ENCODE measurements at regions not wholly inside any gene's neighbourhood (a gene's known extent, or its start where the extent isn't known, plus 50 kb on each side); places are given as distances from the start of the nearest gene placed in this dataset.
"Not testable (repeated sequence)": the region's sequence is repeated elsewhere in the genome, so short reads cannot be mapped to it uniquely, and the experiment has no call there.

DNA sequence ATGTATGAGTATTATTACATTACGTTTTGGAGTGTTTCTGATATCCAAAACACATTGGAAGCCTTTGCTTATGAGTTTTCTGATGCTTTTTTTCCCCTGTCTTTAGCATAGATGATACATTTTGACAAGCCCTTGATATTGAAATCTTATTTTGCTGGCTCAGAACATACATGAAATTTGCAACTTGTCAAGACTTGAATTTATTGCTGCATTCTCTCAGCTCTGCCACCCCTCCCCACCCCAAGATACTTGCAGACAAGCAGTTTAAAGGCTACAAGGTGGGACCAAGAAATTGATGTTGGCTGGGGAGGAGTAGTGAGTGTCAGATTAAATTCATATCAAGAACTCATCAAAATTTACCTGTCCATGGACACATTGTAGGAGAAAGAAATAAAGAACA, 160.2 kb downstream of the GJA1 start:
- no peak for DNase-seq (ENCODE audit: low read depth)

- DNase-seq (ENCODE audit: low read depth): no peak
Observed at GRCh38 chr6:121596441-121596840, 161.0 kb downstream of the GJA1 start.

DNA sequence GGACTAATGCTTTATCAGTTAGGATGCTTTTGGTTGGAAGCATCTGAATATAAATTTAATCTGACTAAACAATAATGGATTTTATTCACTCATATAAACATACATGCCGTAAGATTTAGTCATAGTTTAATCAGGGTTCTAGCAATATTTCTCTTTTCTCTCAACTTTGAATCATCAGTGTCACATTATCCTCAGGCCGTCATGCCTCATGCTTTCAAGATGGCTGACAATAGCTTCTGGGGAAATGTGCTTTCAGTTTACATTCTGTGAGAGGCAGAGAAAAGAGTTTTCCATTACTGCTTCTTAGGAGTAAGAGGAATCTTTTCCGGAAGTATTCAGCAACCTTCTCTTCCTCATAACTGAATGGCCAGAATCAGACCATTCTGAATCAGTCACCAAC, 162.2 kb downstream of the GJA1 start:
- DNase-seq (ENCODE audit: low read depth): peak; percentile 80

DNA sequence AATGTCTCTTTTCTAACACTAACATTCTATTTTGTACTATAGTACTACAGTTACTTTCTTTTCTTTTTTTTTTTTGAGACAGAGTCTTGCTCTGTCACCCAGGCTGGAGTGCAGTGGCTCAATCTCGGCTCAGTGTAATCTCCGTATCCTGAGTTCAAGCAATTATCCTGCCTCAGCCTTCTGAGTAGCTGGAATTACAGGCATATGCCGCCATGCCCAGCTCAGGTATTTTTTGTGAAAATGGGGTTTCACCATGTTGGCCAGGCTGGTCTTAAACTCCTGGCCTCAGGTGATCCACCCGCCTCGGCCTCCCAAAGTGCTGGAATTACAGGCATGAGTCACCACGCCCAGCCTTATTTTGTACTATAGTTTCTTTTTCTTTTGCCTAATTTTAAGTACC, 163.9 kb downstream of the GJA1 start:
- DNase-seq (ENCODE audit: low read depth): not testable (repeated sequence)

DNA sequence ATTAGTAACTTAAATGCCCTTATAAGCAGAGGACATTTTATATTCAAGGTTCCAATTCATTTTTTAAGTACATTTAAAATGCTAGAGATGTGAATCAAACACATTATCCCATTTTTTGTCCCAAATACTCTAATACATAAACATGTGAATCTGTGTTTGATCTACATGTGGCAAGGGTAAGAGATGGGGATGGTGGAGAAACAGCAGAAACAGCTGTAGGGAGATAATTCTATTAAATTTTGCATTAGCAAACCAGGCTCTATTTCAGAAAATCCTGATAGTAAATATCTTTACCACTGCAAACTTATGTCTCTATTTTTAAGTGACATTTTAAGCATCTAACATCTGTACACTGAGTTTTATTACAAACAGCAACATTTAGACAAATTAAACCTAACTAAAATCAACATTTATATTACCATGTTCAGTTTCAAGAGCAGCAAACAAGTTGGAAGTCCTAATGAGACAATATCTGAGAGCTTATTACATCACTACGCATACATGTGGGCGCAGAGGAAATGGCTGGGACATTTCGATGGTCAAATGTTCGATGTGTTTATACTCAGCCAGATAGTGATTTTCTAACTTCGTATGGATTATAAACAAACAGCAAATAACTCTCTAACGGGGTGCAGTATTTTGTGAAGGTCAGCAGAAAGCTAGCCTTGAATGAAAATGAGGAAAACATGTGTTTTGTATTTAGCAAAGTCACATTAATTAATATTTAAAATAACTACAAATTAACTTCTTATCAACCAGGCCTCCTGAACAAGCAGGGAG, 165.1 kb downstream of the GJA1 start:
- peak; percentile 70 for DNase-seq (ENCODE audit: low read depth)

GRCh38 chr6:121603486-121603885, 168.0 kb downstream of the GJA1 start:
- peak; percentile 66 for DNase-seq (ENCODE audit: low read depth)

DNA sequence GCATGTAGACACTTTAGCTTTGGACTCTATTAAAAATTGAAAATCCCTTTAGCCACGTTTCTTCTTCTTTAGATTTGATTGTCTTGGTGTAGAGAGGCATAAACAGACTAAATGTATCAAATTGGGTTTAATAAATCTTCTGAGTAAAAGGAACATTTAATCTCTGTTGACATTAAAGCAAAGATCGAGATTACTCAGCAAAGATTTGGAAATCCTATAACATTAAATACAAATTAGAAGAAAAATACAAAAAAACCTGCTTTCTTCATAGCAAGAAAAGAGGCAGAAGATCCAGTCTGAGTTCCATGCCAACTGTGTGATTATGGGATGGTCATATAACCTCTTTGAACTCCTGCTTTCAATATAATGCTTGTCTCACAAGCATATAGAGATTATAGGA, 172.3 kb downstream of the GJA1 start:
- peak; percentile 49 for DNase-seq (ENCODE audit: low read depth)

DNA sequence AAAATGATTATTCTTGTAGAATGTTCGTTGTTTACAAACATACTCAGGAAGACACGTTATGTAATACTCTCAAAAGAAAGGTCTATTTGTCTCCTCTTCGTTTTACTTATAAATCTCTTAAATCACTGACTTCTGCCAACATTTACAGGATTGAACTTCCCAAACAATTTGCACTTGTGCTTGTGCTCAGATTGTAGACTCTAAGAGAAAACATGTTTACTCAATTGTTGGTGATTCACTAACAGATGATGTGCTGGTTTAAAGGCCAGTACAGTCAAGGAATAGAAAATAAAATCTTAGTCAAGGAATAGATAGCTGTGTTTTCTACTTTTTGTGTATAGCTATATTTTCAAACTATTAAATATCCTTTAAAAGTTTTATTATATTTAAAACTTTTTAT, 172.8 kb downstream of the GJA1 start:
- DNase-seq (ENCODE audit: low read depth): peak; percentile 79

- no peak for DNase-seq (ENCODE audit: low read depth)
Observed at GRCh38 chr6:121609281-121609680, 173.8 kb downstream of the GJA1 start.

GRCh38 chr6:121612927-121613326, 177.5 kb downstream of the GJA1 start:
- DNase-seq (ENCODE audit: low read depth): peak; percentile 67

- peak; percentile 84 for DNase-seq (ENCODE audit: low read depth)
Observed at GRCh38 chr6:121614115-121614514, 178.7 kb downstream of the GJA1 start.

- DNase-seq (ENCODE audit: low read depth): no peak
Observed at GRCh38 chr6:121615493-121615892, 180.0 kb downstream of the GJA1 start.

DNA sequence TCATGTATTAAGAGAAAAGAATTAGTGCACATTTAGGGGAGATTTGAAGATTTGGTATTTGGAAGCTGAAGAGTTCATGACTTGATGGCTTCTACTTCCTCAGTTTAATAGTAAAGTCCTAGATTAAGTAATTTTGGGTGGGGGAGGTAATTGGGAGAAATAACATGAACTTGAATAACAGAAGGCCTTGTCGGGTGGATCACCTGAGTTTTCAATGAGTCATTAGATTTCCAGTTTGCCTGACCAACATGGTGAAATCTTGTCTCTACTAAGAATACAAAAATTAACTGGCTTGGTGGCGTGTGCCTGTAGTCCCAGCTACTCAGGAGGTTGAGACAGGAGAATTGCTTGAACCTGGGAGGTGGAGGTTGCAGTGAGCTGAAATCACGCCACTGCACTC, 181.0 kb downstream of the GJA1 start:
- DNase-seq (ENCODE audit: low read depth): no peak

GRCh38 chr6:121617388-121617787, 181.9 kb downstream of the GJA1 start:
- no peak for DNase-seq (ENCODE audit: low read depth)

DNA sequence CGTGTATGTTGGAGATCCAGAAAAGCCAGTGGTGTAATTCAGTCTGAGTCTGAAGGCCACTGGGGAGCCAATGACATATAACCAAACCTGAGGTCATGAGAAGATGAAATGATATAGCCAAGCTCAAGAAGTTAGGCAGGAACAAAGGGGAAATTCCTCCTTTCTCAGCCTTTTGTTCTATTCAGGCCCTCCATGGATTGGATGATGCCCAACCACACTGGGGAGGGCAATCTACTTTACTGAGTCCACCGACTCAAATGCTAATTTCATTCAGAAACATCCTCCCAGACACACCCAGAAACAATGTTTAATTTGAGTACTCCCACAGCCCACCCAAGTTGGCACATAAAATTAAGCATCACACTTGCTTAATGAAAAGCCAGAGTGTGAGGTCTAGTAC, 183.6 kb downstream of the GJA1 start:
- DNase-seq (ENCODE audit: low read depth): no peak

DNA sequence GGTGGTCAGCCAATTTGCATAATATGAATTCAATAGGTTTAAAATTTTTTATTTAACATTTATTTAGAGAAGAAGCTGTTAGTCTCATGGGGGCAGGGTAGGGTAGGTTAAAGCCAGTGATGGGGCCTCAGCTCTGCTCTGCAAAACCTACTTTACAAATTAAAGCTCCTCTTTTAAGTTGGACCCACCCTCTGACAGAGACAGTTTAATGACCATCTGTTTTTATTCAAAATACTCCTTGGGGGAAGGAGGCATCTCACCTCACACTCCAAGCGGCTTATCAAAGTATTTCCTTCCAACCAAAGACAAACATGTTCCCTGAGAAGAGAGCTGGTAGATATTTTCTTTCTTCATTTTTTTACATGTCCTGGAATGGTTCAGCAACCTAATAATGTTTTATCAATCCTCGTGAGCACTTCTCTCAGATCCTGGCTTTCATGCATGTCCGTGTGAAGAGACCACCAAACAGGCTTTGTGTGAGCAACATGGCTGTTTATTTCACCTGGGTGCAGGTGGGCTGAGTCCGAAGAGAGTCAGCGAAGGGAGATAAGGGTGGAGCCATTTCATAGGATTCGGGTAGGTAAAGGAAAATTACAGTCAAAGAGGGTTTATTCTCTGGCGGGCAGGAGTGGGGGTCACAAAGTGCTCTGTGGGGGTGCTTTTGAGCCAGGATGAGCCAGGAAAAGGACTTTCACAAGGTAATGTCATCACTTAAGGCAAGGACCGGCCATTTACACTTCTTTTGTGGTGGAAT, 184.7 kb downstream of the GJA1 start:
- DNase-seq (ENCODE audit: low read depth): no peak

DNA sequence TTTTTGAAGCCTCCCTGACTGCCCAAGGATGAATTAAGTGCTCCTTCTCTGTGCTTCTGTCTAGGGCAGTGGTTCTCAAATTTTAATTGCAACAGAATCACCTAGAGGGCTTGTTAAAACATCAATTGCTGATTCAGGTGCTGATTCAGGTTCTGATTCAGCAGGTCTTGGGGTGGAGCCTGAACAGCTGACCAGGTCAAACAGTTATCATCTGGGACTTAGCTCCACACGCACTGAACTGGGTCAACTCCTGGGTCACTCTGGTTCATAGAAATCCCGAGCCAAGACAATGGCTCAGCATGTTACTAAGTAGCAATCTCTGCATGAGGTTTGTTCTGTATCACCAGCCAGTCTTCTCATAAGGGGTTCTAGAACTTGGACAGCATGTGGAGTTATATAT, 192.3 kb downstream of the GJA1 start:
- no peak for DNase-seq (ENCODE audit: low read depth)

DNA sequence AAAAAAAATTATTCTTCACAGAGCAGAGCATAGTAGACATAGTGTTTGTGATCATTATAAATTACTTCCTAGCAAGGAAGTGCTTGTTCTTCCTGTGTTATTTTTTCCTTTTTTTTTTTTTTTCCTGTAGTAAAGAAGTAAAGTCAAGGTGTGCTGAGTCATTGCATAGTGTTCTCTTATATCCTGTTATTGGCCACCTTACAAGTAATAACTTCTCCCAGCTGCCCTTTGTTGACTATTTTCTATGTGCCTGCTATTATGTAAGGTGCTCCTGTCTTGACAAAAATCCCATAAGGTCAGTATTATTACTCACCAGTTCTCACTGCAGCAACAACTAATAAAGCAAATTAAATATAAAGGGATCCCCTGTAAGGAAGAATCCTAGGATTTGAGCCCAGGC, 195.3 kb downstream of the GJA1 start:
- DNase-seq (ENCODE audit: low read depth): no peak

DNA sequence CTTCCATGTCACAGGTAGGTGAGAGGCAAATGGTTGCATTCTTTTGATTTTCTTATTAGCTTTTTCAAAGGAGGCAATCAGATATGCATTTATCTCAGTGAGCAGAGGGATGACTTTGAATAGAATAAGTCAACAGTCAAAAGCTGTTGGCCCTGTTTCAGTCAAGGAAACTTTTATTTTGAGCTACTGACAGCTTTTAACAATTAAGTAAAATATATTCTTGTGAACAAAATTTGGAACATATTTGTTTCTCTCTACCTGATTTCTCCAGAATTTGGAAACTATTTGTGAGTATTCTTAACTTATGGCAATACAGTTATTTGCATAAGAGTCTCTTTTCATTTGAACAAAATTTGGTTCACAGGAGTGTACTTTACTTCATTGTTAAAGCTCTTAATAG, 196.3 kb downstream of the GJA1 start:
- not testable (repeated sequence) for DNase-seq (ENCODE audit: low read depth)

GRCh38 chr6:121633309-121633708, 197.9 kb downstream of the GJA1 start:
- no peak for DNase-seq (ENCODE audit: low read depth)

DNA sequence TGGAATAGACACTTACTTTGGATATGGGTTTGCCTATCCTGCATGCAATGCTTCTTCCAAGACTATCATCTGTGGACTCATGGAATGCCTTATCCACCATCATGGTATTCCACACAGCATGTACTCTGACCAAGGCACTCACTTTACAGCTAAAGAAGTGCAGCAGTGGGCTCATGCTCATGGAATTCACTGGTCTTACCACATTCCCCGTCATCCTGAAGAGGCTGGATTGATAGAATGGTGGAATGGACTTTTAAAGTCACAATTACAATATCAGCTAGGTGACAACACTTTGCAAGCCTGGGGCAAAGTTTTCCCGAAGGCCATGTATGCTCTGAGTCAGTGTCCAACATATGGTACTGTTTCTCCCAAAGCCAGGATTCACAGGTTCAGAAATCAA, 199.1 kb downstream of the GJA1 start:
- not testable (repeated sequence) for DNase-seq (ENCODE audit: low read depth)

GRCh38 chr6:121635355-121635754, 199.9 kb downstream of the GJA1 start:
- no peak for DNase-seq (ENCODE audit: low read depth)

GRCh38 chr6:121636217-121636616, 200.8 kb downstream of the GJA1 start:
- DNase-seq (ENCODE audit: low read depth): not testable (repeated sequence)

GRCh38 chr6:121639021-121639420, 203.6 kb downstream of the GJA1 start:
- DNase-seq (ENCODE audit: low read depth): no peak
